HepG2 (cell line): ENCODE measurements at regions not wholly inside any gene's neighbourhood (a gene's known extent, or its start where the extent isn't known, plus 50 kb on each side); places are given as distances from the start of the nearest gene placed in this dataset.
"Not testable (repeated sequence)": the region's sequence is repeated elsewhere in the genome, so short reads cannot be mapped to it uniquely, and the experiment has no call there.

ENCODE experiments used
- ATAC-seq: fragments of 200-7000 bp; cut with Tn5 transposase; 3 replicates; pipeline ENCODE4 v1.9.1; 2020; ENCODE audit warnings: mild to moderate bottlenecking, moderate library complexity
- BruUV-seq: library from RNA; stranded (reverse); fragments of 400-500 nt; replicated peaks from 2 replicates; lab custom pipeline; 2021; lab: Mats Ljungman, UMichigan
- CTCF ChIA-PET: fragments of 300-600 bp; formaldehyde crosslinking; extraction: SDS; loops from one replicate; lab custom pipeline; 2021; ENCODE audit warnings: low total read pairs, inconsistent platforms, low intra/inter-chr PET ratio; lab: Yijun Ruan, JAX
- POLR2A ChIA-PET: fragments of 350-600 bp; sonication (Branson Sonifier 250); formaldehyde crosslinking; loops from one replicate; lab custom pipeline; 2020; ENCODE audit warnings: antibody characterized with exemption, inconsistent platforms; lab: Yijun Ruan, JAX
- DNase-seq: peaks from one replicate; pipeline ENCODE4 v3.0.0-alpha.2; 2015; ENCODE audit warnings: low spot score
- FAIRE-seq: peaks from 3 replicates; lab custom pipeline; 2011; peaks lifted over from hg19 to GRCh38; lab: Jason Lieb, UNC
- H2AFZ ChIP-seq: one replicate; pipeline ENCODE4 v1.6.1; 2011; ENCODE audit warnings: low read length, inconsistent platforms
- H3K27ac ChIP-seq: fragments of 300-600 bp; 3 replicates; pipeline ENCODE4 v1.8.0; 2011; ENCODE audit warnings: mixed run types, mild to moderate bottlenecking, mixed read lengths, low read length, inconsistent platforms; ENCODE audit not compliant: insufficient read depth; ENCODE audit errors: extremely low read length
- H3K27me3 ChIP-seq, 2 experiments: fragments of 200-600 bp in 1 of 2; 2 replicates in 1 of 2; 3 replicates in 1 of 2; pipeline versions ENCODE4 v1.6.0 to v1.8.0; 2011; ENCODE audit warnings: low read length in 2 of 2, mild to moderate bottlenecking in 2 of 2, moderate library complexity in 2 of 2, inconsistent platforms in 1 of 2; ENCODE audit not compliant: insufficient read depth in 2 of 2, control insufficient read depth in 1 of 2
- H3K36me3 ChIP-seq, 2 experiments: fragments of 200-600 bp in 1 of 2; replicated peaks in 1 of 2; 2 replicates in 1 of 2; 3 replicates in 1 of 2; pipeline versions ENCODE4 v1.5.1 to v1.8.0; 2011; ENCODE audit warnings: low read length in 2 of 2, inconsistent platforms in 1 of 2; ENCODE audit not compliant: insufficient read depth in 2 of 2, control insufficient read depth in 1 of 2
- H3K4me1 ChIP-seq: 2 replicates; pipeline ENCODE4 v1.5.1; 2012; ENCODE audit warnings: low read length, inconsistent platforms; ENCODE audit not compliant: insufficient read depth
- H3K4me2 ChIP-seq: 2 replicates; pipeline ENCODE4 v1.6.0; 2011; ENCODE audit warnings: low read depth, low read length, inconsistent platforms
- H3K4me3 ChIP-seq, 3 experiments: fragments of 200-600 bp in 1 of 3; sonication (generic), shearing (Covaris generic) in 1 of 3; replicated peaks in 1 of 3; 2 replicates each; pipeline ENCODE4 v1.5.1; 2011 to 2016; ENCODE audit warnings: low read length in 3 of 3, inconsistent platforms in 2 of 3, low read depth in 2 of 3, mild to moderate bottlenecking in 2 of 3, control low read depth in 1 of 3, mixed read lengths in 1 of 3; ENCODE audit not compliant: insufficient read depth in 1 of 3
- H3K79me2 ChIP-seq: one replicate; pipeline ENCODE4 v1.6.1; 2011; ENCODE audit warnings: low read length, inconsistent platforms; ENCODE audit not compliant: insufficient read depth
- H3K9ac ChIP-seq: 2 replicates; pipeline ENCODE4 v1.6.0; 2011; ENCODE audit warnings: mild to moderate bottlenecking, low read depth, low read length, inconsistent platforms; ENCODE audit not compliant: insufficient read depth
- H3K9me3 ChIP-seq: 2 replicates; pipeline ENCODE4 v1.5.1; 2012; ENCODE audit warnings: mild to moderate bottlenecking, low read length
- H4K20me1 ChIP-seq: 2 replicates; pipeline ENCODE4 v1.6.0; 2011; ENCODE audit warnings: inconsistent platforms, mild to moderate bottlenecking, low read length, moderate library complexity; ENCODE audit not compliant: insufficient read depth
- MED1 ChIP-seq: sonication (generic); formaldehyde crosslinking; IDR thresholded peaks from 2 replicates; pipeline ENCODE4 v1.4.0; 2020; ENCODE audit warnings: missing genetic modification reagents
- ZNF143 ChIP-seq: sonication (generic); formaldehyde crosslinking; IDR thresholded peaks from 2 replicates; pipeline ENCODE4 v1.4.0; 2020; ENCODE audit warnings: missing genetic modification reagents
- WGBS: methylation state at CpG from one replicate; pipeline ENCODE4 v1.1.6; 2017; ENCODE audit warnings: low lambda C conversion rate; 5-methylcytosine and 5-hydroxymethylcytosine counted together
- in situ Hi-C: cut with HindIII; loops from 2 replicates; pipeline ENCODE4 v1.10.0; 2017; ENCODE audit warnings: low pct_unique_long_range_greater_than_20kb; ENCODE audit not compliant: extremely low pct_ligation_motif_present
- intact Hi-C: fragments of 100-400 bp; cut with micrococcal nuclease; formaldehyde crosslinking; loops from one replicate; pipeline ENCODE4 v1.10.0; 2022; ENCODE audit not compliant: unreplicated experiment
- TF ChIP-seq, protein P1 (sequence below): sonication (generic); formaldehyde crosslinking; IDR thresholded peaks from 2 replicates; pipeline ENCODE4 v1.4.0; 2020; ENCODE audit warnings: missing genetic modification reagents
- TF ChIP-seq, protein P2 (sequence below): sonication (generic); formaldehyde crosslinking; IDR thresholded peaks from 2 replicates; pipeline ENCODE4 v1.5.0; 2020; ENCODE audit warnings: mild to moderate bottlenecking, missing genetic modification reagents, moderate library complexity
- TF ChIP-seq, protein P3 (sequence below): sonication (generic); formaldehyde crosslinking; IDR thresholded peaks from 2 replicates; pipeline ENCODE4 v1.4.0; 2020; ENCODE audit warnings: missing genetic modification reagents

DNA sequence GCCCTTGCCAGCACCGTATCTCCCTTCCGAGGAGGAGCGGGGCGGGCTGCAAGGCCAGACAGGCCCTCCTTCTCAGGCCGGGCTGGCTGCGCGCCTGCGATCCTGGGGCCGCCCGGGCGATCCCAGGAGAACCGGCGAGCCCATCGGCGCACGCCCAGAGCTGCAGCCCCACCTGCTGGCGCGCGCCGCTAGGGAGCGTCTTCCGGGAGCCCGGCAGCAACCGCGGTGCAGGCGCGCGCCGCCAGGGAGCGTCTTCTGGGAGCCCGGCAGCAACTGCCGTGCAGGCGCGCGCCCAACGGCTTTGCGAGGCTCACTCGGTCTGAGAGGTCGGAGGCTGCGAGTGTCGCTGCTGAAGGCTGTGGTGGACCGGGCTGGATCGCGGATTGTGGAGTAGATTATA lies 915.9 kb downstream of the FOXD4L5 start (continued):
- TF ChIP-seq, protein P1, sequence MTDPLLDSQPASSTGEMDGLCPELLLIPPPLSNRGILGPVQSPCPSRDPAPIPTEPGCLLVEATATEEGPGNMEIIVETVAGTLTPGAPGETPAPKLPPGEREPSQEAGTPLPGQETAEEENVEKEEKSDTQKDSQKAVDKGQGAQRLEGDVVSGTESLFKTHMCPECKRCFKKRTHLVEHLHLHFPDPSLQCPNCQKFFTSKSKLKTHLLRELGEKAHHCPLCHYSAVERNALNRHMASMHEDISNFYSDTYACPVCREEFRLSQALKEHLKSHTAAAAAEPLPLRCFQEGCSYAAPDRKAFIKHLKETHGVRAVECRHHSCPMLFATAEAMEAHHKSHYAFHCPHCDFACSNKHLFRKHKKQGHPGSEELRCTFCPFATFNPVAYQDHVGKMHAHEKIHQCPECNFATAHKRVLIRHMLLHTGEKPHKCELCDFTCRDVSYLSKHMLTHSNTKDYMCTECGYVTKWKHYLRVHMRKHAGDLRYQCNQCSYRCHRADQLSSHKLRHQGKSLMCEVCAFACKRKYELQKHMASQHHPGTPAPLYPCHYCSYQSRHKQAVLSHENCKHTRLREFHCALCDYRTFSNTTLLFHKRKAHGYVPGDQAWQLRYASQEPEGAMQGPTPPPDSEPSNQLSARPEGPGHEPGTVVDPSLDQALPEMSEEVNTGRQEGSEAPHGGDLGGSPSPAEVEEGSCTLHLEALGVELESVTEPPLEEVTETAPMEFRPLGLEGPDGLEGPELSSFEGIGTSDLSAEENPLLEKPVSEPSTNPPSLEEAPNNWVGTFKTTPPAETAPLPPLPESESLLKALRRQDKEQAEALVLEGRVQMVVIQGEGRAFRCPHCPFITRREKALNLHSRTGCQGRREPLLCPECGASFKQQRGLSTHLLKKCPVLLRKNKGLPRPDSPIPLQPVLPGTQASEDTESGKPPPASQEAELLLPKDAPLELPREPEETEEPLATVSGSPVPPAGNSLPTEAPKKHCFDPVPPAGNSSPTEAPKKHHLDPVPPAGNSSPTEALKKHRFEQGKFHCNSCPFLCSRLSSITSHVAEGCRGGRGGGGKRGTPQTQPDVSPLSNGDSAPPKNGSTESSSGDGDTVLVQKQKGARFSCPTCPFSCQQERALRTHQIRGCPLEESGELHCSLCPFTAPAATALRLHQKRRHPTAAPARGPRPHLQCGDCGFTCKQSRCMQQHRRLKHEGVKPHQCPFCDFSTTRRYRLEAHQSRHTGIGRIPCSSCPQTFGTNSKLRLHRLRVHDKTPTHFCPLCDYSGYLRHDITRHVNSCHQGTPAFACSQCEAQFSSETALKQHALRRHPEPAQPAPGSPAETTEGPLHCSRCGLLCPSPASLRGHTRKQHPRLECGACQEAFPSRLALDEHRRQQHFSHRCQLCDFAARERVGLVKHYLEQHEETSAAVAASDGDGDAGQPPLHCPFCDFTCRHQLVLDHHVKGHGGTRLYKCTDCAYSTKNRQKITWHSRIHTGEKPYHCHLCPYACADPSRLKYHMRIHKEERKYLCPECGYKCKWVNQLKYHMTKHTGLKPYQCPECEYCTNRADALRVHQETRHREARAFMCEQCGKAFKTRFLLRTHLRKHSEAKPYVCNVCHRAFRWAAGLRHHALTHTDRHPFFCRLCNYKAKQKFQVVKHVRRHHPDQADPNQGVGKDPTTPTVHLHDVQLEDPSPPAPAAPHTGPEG = 0 out of 2 replicates have a peak, but pooled peaks have one; percentile 27
- TF ChIP-seq, protein P2, sequence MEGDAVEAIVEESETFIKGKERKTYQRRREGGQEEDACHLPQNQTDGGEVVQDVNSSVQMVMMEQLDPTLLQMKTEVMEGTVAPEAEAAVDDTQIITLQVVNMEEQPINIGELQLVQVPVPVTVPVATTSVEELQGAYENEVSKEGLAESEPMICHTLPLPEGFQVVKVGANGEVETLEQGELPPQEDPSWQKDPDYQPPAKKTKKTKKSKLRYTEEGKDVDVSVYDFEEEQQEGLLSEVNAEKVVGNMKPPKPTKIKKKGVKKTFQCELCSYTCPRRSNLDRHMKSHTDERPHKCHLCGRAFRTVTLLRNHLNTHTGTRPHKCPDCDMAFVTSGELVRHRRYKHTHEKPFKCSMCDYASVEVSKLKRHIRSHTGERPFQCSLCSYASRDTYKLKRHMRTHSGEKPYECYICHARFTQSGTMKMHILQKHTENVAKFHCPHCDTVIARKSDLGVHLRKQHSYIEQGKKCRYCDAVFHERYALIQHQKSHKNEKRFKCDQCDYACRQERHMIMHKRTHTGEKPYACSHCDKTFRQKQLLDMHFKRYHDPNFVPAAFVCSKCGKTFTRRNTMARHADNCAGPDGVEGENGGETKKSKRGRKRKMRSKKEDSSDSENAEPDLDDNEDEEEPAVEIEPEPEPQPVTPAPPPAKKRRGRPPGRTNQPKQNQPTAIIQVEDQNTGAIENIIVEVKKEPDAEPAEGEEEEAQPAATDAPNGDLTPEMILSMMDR = peak; percentile 41
- TF ChIP-seq ZNF143 (CRISPR knock-in tag) (0 out of 2 replicates have a peak, but pooled peaks have one; percentile 35), MED1 (CRISPR knock-in tag) (peak; percentile 17; the same call in 1 of the 2 replicates)
- TF ChIP-seq, protein P3, sequence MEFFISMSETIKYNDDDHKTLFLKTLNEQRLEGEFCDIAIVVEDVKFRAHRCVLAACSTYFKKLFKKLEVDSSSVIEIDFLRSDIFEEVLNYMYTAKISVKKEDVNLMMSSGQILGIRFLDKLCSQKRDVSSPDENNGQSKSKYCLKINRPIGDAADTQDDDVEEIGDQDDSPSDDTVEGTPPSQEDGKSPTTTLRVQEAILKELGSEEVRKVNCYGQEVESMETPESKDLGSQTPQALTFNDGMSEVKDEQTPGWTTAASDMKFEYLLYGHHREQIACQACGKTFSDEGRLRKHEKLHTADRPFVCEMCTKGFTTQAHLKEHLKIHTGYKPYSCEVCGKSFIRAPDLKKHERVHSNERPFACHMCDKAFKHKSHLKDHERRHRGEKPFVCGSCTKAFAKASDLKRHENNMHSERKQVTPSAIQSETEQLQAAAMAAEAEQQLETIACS = peak; percentile 81
- TF ChIP-seq, all 625 proteins: peak for 25; not testable (repeated sequence) for 600

DNA sequence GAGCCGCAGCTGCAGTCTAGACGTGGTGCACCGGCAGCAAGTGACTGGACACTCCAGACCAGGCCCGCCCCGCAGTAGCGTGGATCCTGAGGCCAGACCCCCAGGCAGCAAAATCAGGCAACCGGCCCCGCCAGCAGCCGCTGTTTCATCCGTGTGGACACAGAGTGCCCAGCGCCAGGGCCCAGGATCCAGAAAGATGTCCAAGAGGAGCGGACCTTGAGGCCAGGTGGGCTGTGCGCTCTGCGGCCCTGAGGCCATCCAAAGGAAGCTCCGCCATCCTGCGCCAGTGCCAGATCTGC lies 916.4 kb downstream of the FOXD4L5 start:
- H4K20me1 ChIP-seq, H3K4me1 ChIP-seq, H3K4me3 ChIP-seq, H3K4me2 ChIP-seq, FAIRE-seq, H3K27me3 ChIP-seq, CTCF ChIA-PET, intact Hi-C loops, POLR2A ChIA-PET, H3K36me3 ChIP-seq, ATAC-seq, H2AFZ ChIP-seq, H3K9ac ChIP-seq, DNase-seq, H3K9me3 ChIP-seq, H3K27ac ChIP-seq, in situ Hi-C loops, BruUV-seq, H3K79me2 ChIP-seq: not testable (repeated sequence)
- no CpG with 5 or more reads among the region's 16 CpGs for WGBS

DNA sequence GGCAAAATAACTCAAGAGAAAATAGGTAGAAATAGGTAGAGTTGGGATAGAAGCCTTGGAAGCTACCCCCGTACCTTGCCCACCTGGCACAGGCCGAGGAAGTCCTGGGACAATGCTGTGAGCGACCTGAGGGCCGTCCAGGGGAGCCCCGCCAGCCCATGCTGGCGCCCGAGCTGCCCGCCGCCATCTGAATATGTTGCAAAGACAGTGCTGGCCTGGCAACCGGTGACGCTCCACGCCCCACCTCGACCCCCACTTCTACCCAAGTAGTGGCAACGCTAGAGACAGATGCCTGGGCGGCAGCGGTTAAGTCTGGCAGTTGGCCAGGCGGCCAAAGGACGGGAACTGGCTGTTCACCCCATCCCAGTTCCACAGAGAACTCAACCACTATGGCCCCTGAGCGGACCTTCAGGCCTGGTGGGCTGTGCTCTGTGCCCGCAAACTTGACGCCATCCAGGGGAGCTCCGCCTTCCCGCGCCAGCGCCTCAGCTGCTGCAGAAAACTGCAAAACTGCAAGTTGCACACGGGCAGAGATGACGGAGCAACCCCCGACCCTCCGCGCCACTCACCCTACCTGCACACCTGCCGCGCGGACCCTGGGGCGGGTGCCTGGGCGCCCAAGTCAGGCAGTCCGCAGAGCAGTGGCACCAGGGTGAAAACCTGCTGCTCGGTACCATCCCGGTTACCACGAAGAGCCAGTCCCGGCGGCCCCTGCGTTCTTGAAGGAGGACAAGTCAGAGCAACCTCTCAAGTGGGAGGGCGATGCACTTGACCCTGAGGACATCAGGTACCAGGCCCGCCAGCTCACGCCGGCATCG lies 917.0 kb downstream of the FOXD4L5 start:
- BruUV-seq, H3K79me2 ChIP-seq, H3K9me3 ChIP-seq, H3K4me1 ChIP-seq, H2AFZ ChIP-seq, H3K9ac ChIP-seq, intact Hi-C loops, H3K27me3 ChIP-seq, H3K36me3 ChIP-seq, H3K27ac ChIP-seq, DNase-seq, ATAC-seq, H4K20me1 ChIP-seq, CTCF ChIA-PET, in situ Hi-C loops, FAIRE-seq, H3K4me2 ChIP-seq, H3K4me3 ChIP-seq, POLR2A ChIA-PET: not testable (repeated sequence)
- WGBS = 71% methylated on average over 3 of the region's 47 CpGs
